ENCODE measurements at regions not wholly inside any gene's neighbourhood (a gene's known extent, or its start where the extent isn't known, plus 50 kb on each side); places are given as distances from the start of the nearest gene placed in this dataset.
A peak's percentile ranks its signal among the peaks of the same experiment; 100 is the strongest.

DNA sequence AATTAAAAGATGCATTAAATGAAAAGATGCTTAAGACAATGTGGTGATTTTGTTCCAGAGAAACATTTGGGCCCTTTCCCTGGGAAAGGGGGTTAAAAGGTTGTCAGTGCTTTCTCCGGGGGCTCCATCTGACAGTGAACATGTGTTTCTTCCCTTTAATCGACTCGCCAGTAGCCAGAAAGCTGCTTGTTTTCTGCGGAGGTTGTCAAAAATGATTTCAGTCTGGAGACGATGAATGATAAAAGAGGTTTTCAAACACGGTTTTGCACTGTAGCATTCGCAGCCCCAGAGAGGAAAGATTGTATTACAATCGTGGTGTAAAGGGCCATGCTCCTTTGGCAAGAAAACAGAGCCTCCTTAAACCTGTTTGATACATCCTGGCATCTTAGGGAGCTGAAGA, 111.5 kb upstream of the MEIS1 start:
- peak; percentile 39 for DNase-seq
- TF ChIP-seq MEF2A (IDR thresholded peaks at IDR 0.05; ENCODE audit: borderline replicate concordance, low read depth), result no peak
- no peak for TF ChIP-seq TCF12 (IDR thresholded peaks at IDR 0.05)
- TF ChIP-seq FOXJ3 (CRISPR knock-in tag; IDR thresholded peaks at IDR 0.05), result peak; percentile 41; the same call in 1 of the 2 replicates
- peak; percentile 45 for TF ChIP-seq GATA2 (CRISPR knock-in tag; IDR thresholded peaks at IDR 0.05)
- TF ChIP-seq JUND (IDR thresholded peaks at IDR 0.05), result no peak
- peak in 1 of 2 experiments; percentile 29; a peak in 1 of 4 replicates for TF ChIP-seq EP300 (IDR thresholded peaks at IDR 0.05; ENCODE audit: borderline replicate concordance in 1 of 2, low read depth in 1 of 2, low read length in 1 of 2)
- TF ChIP-seq, protein P1, sequence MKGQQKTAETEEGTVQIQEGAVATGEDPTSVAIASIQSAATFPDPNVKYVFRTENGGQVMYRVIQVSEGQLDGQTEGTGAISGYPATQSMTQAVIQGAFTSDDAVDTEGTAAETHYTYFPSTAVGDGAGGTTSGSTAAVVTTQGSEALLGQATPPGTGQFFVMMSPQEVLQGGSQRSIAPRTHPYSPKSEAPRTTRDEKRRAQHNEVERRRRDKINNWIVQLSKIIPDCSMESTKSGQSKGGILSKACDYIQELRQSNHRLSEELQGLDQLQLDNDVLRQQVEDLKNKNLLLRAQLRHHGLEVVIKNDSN (IDR thresholded peaks at IDR 0.05; ENCODE audit: borderline replicate concordance, low read depth), result no peak
- TF ChIP-seq, protein P2, sequence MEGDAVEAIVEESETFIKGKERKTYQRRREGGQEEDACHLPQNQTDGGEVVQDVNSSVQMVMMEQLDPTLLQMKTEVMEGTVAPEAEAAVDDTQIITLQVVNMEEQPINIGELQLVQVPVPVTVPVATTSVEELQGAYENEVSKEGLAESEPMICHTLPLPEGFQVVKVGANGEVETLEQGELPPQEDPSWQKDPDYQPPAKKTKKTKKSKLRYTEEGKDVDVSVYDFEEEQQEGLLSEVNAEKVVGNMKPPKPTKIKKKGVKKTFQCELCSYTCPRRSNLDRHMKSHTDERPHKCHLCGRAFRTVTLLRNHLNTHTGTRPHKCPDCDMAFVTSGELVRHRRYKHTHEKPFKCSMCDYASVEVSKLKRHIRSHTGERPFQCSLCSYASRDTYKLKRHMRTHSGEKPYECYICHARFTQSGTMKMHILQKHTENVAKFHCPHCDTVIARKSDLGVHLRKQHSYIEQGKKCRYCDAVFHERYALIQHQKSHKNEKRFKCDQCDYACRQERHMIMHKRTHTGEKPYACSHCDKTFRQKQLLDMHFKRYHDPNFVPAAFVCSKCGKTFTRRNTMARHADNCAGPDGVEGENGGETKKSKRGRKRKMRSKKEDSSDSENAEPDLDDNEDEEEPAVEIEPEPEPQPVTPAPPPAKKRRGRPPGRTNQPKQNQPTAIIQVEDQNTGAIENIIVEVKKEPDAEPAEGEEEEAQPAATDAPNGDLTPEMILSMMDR (IDR thresholded peaks at IDR 0.05), result no peak
- no peak for TF ChIP-seq SMC3 (IDR thresholded peaks at IDR 0.05; ENCODE audit: low read depth, low read length)
- TF ChIP-seq FOSL2 (IDR thresholded peaks at IDR 0.05; ENCODE audit: borderline replicate concordance, low read depth), result no peak
- TF ChIP-seq, protein P3, sequence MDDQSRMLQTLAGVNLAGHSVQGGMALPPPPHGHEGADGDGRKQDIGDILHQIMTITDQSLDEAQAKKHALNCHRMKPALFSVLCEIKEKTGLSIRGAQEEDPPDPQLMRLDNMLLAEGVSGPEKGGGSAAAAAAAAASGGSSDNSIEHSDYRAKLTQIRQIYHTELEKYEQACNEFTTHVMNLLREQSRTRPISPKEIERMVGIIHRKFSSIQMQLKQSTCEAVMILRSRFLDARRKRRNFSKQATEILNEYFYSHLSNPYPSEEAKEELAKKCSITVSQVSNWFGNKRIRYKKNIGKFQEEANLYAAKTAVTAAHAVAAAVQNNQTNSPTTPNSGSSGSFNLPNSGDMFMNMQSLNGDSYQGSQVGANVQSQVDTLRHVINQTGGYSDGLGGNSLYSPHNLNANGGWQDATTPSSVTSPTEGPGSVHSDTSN (IDR thresholded peaks at IDR 0.05), result no peak
- TF ChIP-seq EZH2phosphoT487 (IDR thresholded peaks at IDR 0.05; ENCODE audit: borderline replicate concordance, low read depth), result no peak
- no peak for TF ChIP-seq RCOR1 (IDR thresholded peaks at IDR 0.05; ENCODE audit: low read length)
- no peak for TF ChIP-seq FOXM1 (IDR thresholded peaks at IDR 0.05; ENCODE audit: low read depth)
- TF ChIP-seq, protein P4, sequence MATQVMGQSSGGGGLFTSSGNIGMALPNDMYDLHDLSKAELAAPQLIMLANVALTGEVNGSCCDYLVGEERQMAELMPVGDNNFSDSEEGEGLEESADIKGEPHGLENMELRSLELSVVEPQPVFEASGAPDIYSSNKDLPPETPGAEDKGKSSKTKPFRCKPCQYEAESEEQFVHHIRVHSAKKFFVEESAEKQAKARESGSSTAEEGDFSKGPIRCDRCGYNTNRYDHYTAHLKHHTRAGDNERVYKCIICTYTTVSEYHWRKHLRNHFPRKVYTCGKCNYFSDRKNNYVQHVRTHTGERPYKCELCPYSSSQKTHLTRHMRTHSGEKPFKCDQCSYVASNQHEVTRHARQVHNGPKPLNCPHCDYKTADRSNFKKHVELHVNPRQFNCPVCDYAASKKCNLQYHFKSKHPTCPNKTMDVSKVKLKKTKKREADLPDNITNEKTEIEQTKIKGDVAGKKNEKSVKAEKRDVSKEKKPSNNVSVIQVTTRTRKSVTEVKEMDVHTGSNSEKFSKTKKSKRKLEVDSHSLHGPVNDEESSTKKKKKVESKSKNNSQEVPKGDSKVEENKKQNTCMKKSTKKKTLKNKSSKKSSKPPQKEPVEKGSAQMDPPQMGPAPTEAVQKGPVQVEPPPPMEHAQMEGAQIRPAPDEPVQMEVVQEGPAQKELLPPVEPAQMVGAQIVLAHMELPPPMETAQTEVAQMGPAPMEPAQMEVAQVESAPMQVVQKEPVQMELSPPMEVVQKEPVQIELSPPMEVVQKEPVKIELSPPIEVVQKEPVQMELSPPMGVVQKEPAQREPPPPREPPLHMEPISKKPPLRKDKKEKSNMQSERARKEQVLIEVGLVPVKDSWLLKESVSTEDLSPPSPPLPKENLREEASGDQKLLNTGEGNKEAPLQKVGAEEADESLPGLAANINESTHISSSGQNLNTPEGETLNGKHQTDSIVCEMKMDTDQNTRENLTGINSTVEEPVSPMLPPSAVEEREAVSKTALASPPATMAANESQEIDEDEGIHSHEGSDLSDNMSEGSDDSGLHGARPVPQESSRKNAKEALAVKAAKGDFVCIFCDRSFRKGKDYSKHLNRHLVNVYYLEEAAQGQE (IDR thresholded peaks at IDR 0.05; ENCODE audit: low read depth, low read length), result no peak
- no peak for TF ChIP-seq SIN3A (IDR thresholded peaks at IDR 0.05; ENCODE audit: borderline replicate concordance, low read depth, low read length)
- TF ChIP-seq MXI1 (IDR thresholded peaks at IDR 0.05; ENCODE audit: low read depth, low read length), result no peak
- TF ChIP-seq, protein P5, sequence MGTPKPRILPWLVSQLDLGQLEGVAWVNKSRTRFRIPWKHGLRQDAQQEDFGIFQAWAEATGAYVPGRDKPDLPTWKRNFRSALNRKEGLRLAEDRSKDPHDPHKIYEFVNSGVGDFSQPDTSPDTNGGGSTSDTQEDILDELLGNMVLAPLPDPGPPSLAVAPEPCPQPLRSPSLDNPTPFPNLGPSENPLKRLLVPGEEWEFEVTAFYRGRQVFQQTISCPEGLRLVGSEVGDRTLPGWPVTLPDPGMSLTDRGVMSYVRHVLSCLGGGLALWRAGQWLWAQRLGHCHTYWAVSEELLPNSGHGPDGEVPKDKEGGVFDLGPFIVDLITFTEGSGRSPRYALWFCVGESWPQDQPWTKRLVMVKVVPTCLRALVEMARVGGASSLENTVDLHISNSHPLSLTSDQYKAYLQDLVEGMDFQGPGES (IDR thresholded peaks at IDR 0.05; ENCODE audit: low read depth, low read length), result no peak
- TF ChIP-seq, protein P6, sequence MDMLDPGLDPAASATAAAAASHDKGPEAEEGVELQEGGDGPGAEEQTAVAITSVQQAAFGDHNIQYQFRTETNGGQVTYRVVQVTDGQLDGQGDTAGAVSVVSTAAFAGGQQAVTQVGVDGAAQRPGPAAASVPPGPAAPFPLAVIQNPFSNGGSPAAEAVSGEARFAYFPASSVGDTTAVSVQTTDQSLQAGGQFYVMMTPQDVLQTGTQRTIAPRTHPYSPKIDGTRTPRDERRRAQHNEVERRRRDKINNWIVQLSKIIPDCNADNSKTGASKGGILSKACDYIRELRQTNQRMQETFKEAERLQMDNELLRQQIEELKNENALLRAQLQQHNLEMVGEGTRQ (IDR thresholded peaks at IDR 0.05; ENCODE audit: borderline replicate concordance, low read depth, low read length), result no peak
- TF ChIP-seq ELF1 (IDR thresholded peaks at IDR 0.05), result no peak
- Histone ChIP-seq H2AFZ (ENCODE audit: low read depth) (no peak overlapping the region), H3K9ac (no peak overlapping the region), H3K27ac (ENCODE audit: low read depth in 2 of 2, low read length in 1 of 2) (no peak overlapping the region), H3K27me3 (ENCODE audit: insufficient read depth) (no peaks in the 10 kb centered on the region; the same call in 1 of the 2 replicates), H3K36me3 (replicated peaks in 1 of 2; ENCODE audit: control insufficient read depth in 1 of 2, insufficient read depth in 2 of 2, low read length in 1 of 2) (no peaks in the 10 kb centered on the region), H3F3A (replicated peaks; ENCODE audit: insufficient read depth) (no peaks in the 10 kb centered on the region), H3K4me1 (ENCODE audit: control insufficient read depth in 1 of 2, insufficient read depth in 2 of 2, low read depth in 1 of 2, low read length in 1 of 2) (peaks cover 0 to 11% of the 10 kb centered on the region in 2 experiments; a peak in 3 of 4 replicates), H3K4me2 (no peak overlapping the region), H3K9me2 (no peaks in the 10 kb centered on the region), H4K20me1 (ENCODE audit: insufficient read depth) (no peaks in the 10 kb centered on the region), H3K4me3 (ENCODE audit: low read depth in 2 of 2, low read length in 1 of 2) (no peak overlapping the region), H3K9me3 (no peaks in the 10 kb centered on the region), H3K79me2 (ENCODE audit: insufficient read depth) (no peaks in the 10 kb centered on the region)
- ChIA-PET POLR2A (interaction anchor here (0.8 kb wide), 1 partner anchor 22 kb away, joined by 3 read pairs; no protein-coding TSS in a partner anchor), CTCF (interaction anchor here (1.1 to 1.3 kb wide), 2 partner anchors 105 to 106 kb away, joined by 3 read pairs; no protein-coding TSS in a partner anchor)
- 7% methylated on average over 8 of the region's 8 CpGs for WGBS (ENCODE audit: low lambda C conversion rate)
